A549 (cell line): ENCODE measurements at regions not wholly inside any gene's neighbourhood (a gene's known extent, or its start where the extent isn't known, plus 50 kb on each side); places are given as distances from the start of the nearest gene placed in this dataset.

Experiments
- CHD4 ChIP-seq: fragments of 200-600 bp; sonication (generic); IDR thresholded peaks from 2 replicates; pipeline ENCODE4 v1.6.1; 2016; ENCODE audit warnings: antibody characterized with exemption, mild to moderate bottlenecking, borderline replicate concordance
- POLR2AphosphoS2 ChIP-seq: conservative IDR thresholded peaks from 2 replicates; pipeline ENCODE4 v1.6.1; 2012; ENCODE audit warnings: low read length, improper control_type of control experiment, inconsistent platforms
- TF ChIP-seq, protein P1 (sequence below): fragments of >200 bp; sonication (Bioruptor Twin); formaldehyde crosslinking; IDR thresholded peaks from 3 replicates; pipeline ENCODE4 v1.5.1; 2016

GRCh38 chr5:179430193-179431175, 85.2 kb upstream of the ADAMTS2 start:
- TF ChIP-seq, protein P1, sequence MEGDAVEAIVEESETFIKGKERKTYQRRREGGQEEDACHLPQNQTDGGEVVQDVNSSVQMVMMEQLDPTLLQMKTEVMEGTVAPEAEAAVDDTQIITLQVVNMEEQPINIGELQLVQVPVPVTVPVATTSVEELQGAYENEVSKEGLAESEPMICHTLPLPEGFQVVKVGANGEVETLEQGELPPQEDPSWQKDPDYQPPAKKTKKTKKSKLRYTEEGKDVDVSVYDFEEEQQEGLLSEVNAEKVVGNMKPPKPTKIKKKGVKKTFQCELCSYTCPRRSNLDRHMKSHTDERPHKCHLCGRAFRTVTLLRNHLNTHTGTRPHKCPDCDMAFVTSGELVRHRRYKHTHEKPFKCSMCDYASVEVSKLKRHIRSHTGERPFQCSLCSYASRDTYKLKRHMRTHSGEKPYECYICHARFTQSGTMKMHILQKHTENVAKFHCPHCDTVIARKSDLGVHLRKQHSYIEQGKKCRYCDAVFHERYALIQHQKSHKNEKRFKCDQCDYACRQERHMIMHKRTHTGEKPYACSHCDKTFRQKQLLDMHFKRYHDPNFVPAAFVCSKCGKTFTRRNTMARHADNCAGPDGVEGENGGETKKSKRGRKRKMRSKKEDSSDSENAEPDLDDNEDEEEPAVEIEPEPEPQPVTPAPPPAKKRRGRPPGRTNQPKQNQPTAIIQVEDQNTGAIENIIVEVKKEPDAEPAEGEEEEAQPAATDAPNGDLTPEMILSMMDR = no peak
- no peak for TF ChIP-seq POLR2AphosphoS2
- no peak for TF ChIP-seq CHD4
